CD4-positive, CD25-positive, alpha-beta regulatory T cell (primary cell): ENCODE measurements at regions not wholly inside any gene's neighbourhood (a gene's known extent, or its start where the extent isn't known, plus 50 kb on each side); places are given as distances from the start of the nearest gene placed in this dataset.

ENCODE experiments used
- ATAC-seq, 2 donors: fragments of 150-1000 bp; cut with Tn5 transposase; one replicate each; pipeline ENCODE4 v1.10.0; 2021; ENCODE audit warnings: low read depth in 2 of 2, moderate number of reproducible peaks in 2 of 2, moderate library complexity in 1 of 2
- DNase-seq, 3 donors: peaks; one replicate each; pipeline versions ENCODE4 v3.0.0 to v3.0.0-alpha.2; 2012 to 2022; ENCODE audit warnings: mixed read lengths in 1 of 3
- H3K27ac ChIP-seq: one replicate; pipeline ENCODE4 v1.7.0; 2013; ENCODE audit warnings: mild to moderate bottlenecking, low read length; ENCODE audit not compliant: insufficient read depth, poor library complexity, severe bottlenecking
- H3K27me3 ChIP-seq: one replicate; pipeline ENCODE4 v1.7.0; 2013; ENCODE audit warnings: low read length; ENCODE audit not compliant: control insufficient read depth, insufficient read depth
- H3K36me3 ChIP-seq: one replicate; pipeline ENCODE4 v1.7.0; 2013; ENCODE audit warnings: mild to moderate bottlenecking, low read length, moderate library complexity; ENCODE audit not compliant: control insufficient read depth, insufficient read depth
- H3K4me1 ChIP-seq: 2 replicates; pipeline ENCODE4 v1.7.0; 2013; ENCODE audit warnings: mild to moderate bottlenecking, low read length; ENCODE audit not compliant: insufficient read depth, control insufficient read depth, poor library complexity, severe bottlenecking
- H3K4me3 ChIP-seq: one replicate; pipeline ENCODE4 v1.7.0; 2013; ENCODE audit warnings: low read depth, mild to moderate bottlenecking, low read length, moderate library complexity
- H3K9me3 ChIP-seq, 2 experiments: 1 replicate in 1 of 2; 2 replicates in 1 of 2; pipeline ENCODE4 v1.7.0; 2013; ENCODE audit warnings: low read length in 2 of 2, mild to moderate bottlenecking in 1 of 2, moderate library complexity in 1 of 2; ENCODE audit not compliant: control insufficient read depth in 2 of 2
- H3K27ac Mint-ChIP-seq, 3 donors: one replicate each; pipeline ENCODE4 v1.8.0; 2020 to 2022; ENCODE audit warnings: mild to moderate bottlenecking in 3 of 3, mixed read lengths in 3 of 3, moderate library complexity in 2 of 3
- H3K27me3 Mint-ChIP-seq: one replicate; pipeline ENCODE4 v1.8.0; 2022; ENCODE audit warnings: mild to moderate bottlenecking, mixed read lengths
- H3K36me3 Mint-ChIP-seq: one replicate; pipeline ENCODE4 v1.8.0; 2020; ENCODE audit warnings: mixed read lengths
- H3K4me1 Mint-ChIP-seq, 4 donors: one replicate each; pipeline ENCODE4 v1.8.0; 2020 to 2022; ENCODE audit warnings: mixed read lengths in 4 of 4, mild to moderate bottlenecking in 1 of 4
- H3K4me3 Mint-ChIP-seq, 4 donors: one replicate each; pipeline ENCODE4 v1.8.0; 2020 to 2022; ENCODE audit warnings: mild to moderate bottlenecking in 4 of 4, mixed read lengths in 4 of 4, moderate library complexity in 3 of 4
- H3K9me3 Mint-ChIP-seq, 7 donors: one replicate each; pipeline ENCODE4 v1.8.0; 2020 to 2022; ENCODE audit warnings: mixed read lengths in 7 of 7, mild to moderate bottlenecking in 3 of 7, moderate library complexity in 2 of 7

- H3K9me3 Mint-ChIP-seq = peaks cover 0 to 8% (median 3%) of the 10 kb centered on the region in 7 donors
- Histone ChIP-seq H3K36me3 (no peaks in the 10 kb centered on the region), H3K4me3 (no peak overlapping the region), H3K27me3 (peaks cover 3% of the 10 kb centered on the region), H3K4me1 (no peaks in the 10 kb centered on the region), H3K9me3 (peaks cover 0 to 6% of the 10 kb centered on the region in 2 experiments), H3K27ac (no peak overlapping the region)
- DNase-seq = no peak
- no peak overlapping the region for H3K4me3 Mint-ChIP-seq
- ATAC-seq = no peak
- no peaks in the 10 kb centered on the region for H3K4me1 Mint-ChIP-seq
- H3K36me3 Mint-ChIP-seq = no peaks in the 10 kb centered on the region
- no peak overlapping the region for H3K27ac Mint-ChIP-seq
- H3K27me3 Mint-ChIP-seq = no peaks in the 10 kb centered on the region
These were observed 83.1 kb upstream of the LYZL1 start for GRCh38 chr10:29205787-29206186.

GRCh38 chr10:29208845-29209244 is 80.0 kb upstream of the LYZL1 start:
- no peak for DNase-seq
- no peak overlapping the region for H3K27ac ChIP-seq
- no peaks in the 10 kb centered on the region for H3K36me3 Mint-ChIP-seq
- no peak overlapping the region for H3K27ac Mint-ChIP-seq
- no peak overlapping the region for H3K4me3 Mint-ChIP-seq
- peaks cover 0 to 6% of the 10 kb centered on the region in 2 experiments for H3K9me3 ChIP-seq
- H3K4me1 ChIP-seq = no peaks in the 10 kb centered on the region
- no peak overlapping the region for H3K4me3 ChIP-seq
- peaks cover 0 to 7% (median 3%) of the 10 kb centered on the region in 7 donors for H3K9me3 Mint-ChIP-seq
- peaks cover 3% of the 10 kb centered on the region for H3K27me3 ChIP-seq
- no peaks in the 10 kb centered on the region for H3K36me3 ChIP-seq
- no peak for ATAC-seq
- no peaks in the 10 kb centered on the region for H3K27me3 Mint-ChIP-seq
- H3K4me1 Mint-ChIP-seq = no peaks in the 10 kb centered on the region

GRCh38 chr10:29209830-29210229 is 79.0 kb upstream of the LYZL1 start:
- no peak overlapping the region for H3K27ac Mint-ChIP-seq
- H3K4me3 ChIP-seq = no peak overlapping the region
- DNase-seq (no peak), ATAC-seq (no peak)
- peaks cover 0 to 6% of the 10 kb centered on the region in 2 experiments for H3K9me3 ChIP-seq
- no peaks in the 10 kb centered on the region for H3K27me3 Mint-ChIP-seq
- H3K9me3 Mint-ChIP-seq = peaks cover 0 to 7% (median 3%) of the 10 kb centered on the region in 7 donors
- H3K4me1 ChIP-seq = no peaks in the 10 kb centered on the region
- peaks cover 3% of the 10 kb centered on the region for H3K27me3 ChIP-seq
- no peaks in the 10 kb centered on the region for H3K36me3 Mint-ChIP-seq
- no peaks in the 10 kb centered on the region for H3K36me3 ChIP-seq
- no peaks in the 10 kb centered on the region for H3K4me1 Mint-ChIP-seq
- H3K4me3 Mint-ChIP-seq = no peak overlapping the region
- no peak overlapping the region for H3K27ac ChIP-seq

- no peaks in the 10 kb centered on the region for H3K4me1 Mint-ChIP-seq
- ATAC-seq (no peak), DNase-seq (no peak)
- Histone ChIP-seq H3K27me3 (peaks cover 3% of the 10 kb centered on the region), H3K27ac (no peak overlapping the region), H3K9me3 (peaks cover 0 to 6% of the 10 kb centered on the region in 2 experiments), H3K36me3 (no peaks in the 10 kb centered on the region), H3K4me1 (no peaks in the 10 kb centered on the region), H3K4me3 (no peak overlapping the region)
- no peaks in the 10 kb centered on the region for H3K27me3 Mint-ChIP-seq
- no peak overlapping the region for H3K27ac Mint-ChIP-seq
- no peak overlapping the region for H3K4me3 Mint-ChIP-seq
- H3K9me3 Mint-ChIP-seq = peaks cover 0 to 7% (median 5%) of the 10 kb centered on the region in 7 donors
- no peaks in the 10 kb centered on the region for H3K36me3 Mint-ChIP-seq
These were observed 78.5 kb upstream of the LYZL1 start for GRCh38 chr10:29210266-29210868.

- Mint-ChIP-seq H3K4me1 (no peaks in the 10 kb centered on the region), H3K27ac (no peak overlapping the region), H3K4me3 (no peak overlapping the region), H3K27me3 (no peaks in the 10 kb centered on the region), H3K9me3 (peaks cover 0 to 7% (median 5%) of the 10 kb centered on the region in 7 donors), H3K36me3 (no peaks in the 10 kb centered on the region)
- ATAC-seq (no peak), DNase-seq (no peak)
- Histone ChIP-seq H3K36me3 (no peaks in the 10 kb centered on the region), H3K4me1 (no peaks in the 10 kb centered on the region), H3K27me3 (no peaks in the 10 kb centered on the region), H3K9me3 (peaks cover 0 to 6% of the 10 kb centered on the region in 2 experiments), H3K4me3 (no peak overlapping the region), H3K27ac (no peak overlapping the region)
These were observed 76.3 kb upstream of the LYZL1 start for GRCh38 chr10:29212597-29212996.

- no peak overlapping the region for H3K27ac Mint-ChIP-seq
- H3K4me1 ChIP-seq = no peaks in the 10 kb centered on the region
- H3K4me3 Mint-ChIP-seq = no peak overlapping the region
- no peak for DNase-seq
- no peak overlapping the region for H3K27ac ChIP-seq
- H3K9me3 ChIP-seq = peaks cover 0 to 4% of the 10 kb centered on the region in 2 experiments
- no peak overlapping the region for H3K4me3 ChIP-seq
- H3K36me3 ChIP-seq = no peaks in the 10 kb centered on the region
- H3K9me3 Mint-ChIP-seq = peaks cover 0 to 10% (median 3%) of the 10 kb centered on the region in 7 donors
- H3K36me3 Mint-ChIP-seq = no peaks in the 10 kb centered on the region
- H3K27me3 Mint-ChIP-seq = no peaks in the 10 kb centered on the region
- no peak for ATAC-seq
- no peaks in the 10 kb centered on the region for H3K27me3 ChIP-seq
- no peaks in the 10 kb centered on the region for H3K4me1 Mint-ChIP-seq
These were observed 74.3 kb upstream of the LYZL1 start for GRCh38 chr10:29214551-29214950.

GRCh38 chr10:29217292-29217738 is 71.6 kb upstream of the LYZL1 start:
- no peak overlapping the region for H3K27ac ChIP-seq
- no peaks in the 10 kb centered on the region for H3K27me3 Mint-ChIP-seq

GRCh38 chr10:29223326-29223725 is 65.5 kb upstream of the LYZL1 start:
- Mint-ChIP-seq H3K4me1 (no peaks in the 10 kb centered on the region), H3K4me3 (no peak overlapping the region), H3K27me3 (peaks cover 4% of the 10 kb centered on the region), H3K36me3 (no peaks in the 10 kb centered on the region), H3K27ac (no peak overlapping the region), H3K9me3 (peaks cover 0 to 8% (median 0%) of the 10 kb centered on the region in 7 donors)
- DNase-seq (no peak), ATAC-seq (no peak)
- Histone ChIP-seq H3K27ac (no peak overlapping the region), H3K4me1 (no peaks in the 10 kb centered on the region), H3K9me3 (no peaks in the 10 kb centered on the region), H3K4me3 (no peak overlapping the region), H3K27me3 (no peaks in the 10 kb centered on the region), H3K36me3 (no peaks in the 10 kb centered on the region)

More at GRCh38 chr10:29217292-29217738, 71.6 kb upstream of the LYZL1 start:
- H3K4me3 Mint-ChIP-seq = no peak overlapping the region
- H3K9me3 Mint-ChIP-seq = peaks cover 0 to 5% (median 0%) of the 10 kb centered on the region in 7 donors
- ATAC-seq (no peak), DNase-seq (no peak)
- no peaks in the 10 kb centered on the region for H3K4me1 Mint-ChIP-seq
- H3K36me3 Mint-ChIP-seq = no peaks in the 10 kb centered on the region
- Histone ChIP-seq H3K27me3 (no peaks in the 10 kb centered on the region), H3K36me3 (no peaks in the 10 kb centered on the region), H3K9me3 (no peaks in the 10 kb centered on the region), H3K4me3 (no peak overlapping the region), H3K4me1 (no peaks in the 10 kb centered on the region)
- no peak overlapping the region for H3K27ac Mint-ChIP-seq
